HG02970 (cell line): ENCODE measurements at regions not wholly inside any gene's neighbourhood (a gene's known extent, or its start where the extent isn't known, plus 50 kb on each side); places are given as distances from the start of the nearest gene placed in this dataset.
"Not testable (repeated sequence)": the region's sequence is repeated elsewhere in the genome, so short reads cannot be mapped to it uniquely, and the experiment has no call there.

Experiments
- ATAC-seq: cut with Tn5 transposase; IDR thresholded peaks from one replicate; pipeline ENCODE4 v1.9.1; 2021; ENCODE audit warnings: mild to moderate bottlenecking, moderate library complexity, moderate number of reproducible peaks; ENCODE audit not compliant: unreplicated experiment, low FRiP score

DNA sequence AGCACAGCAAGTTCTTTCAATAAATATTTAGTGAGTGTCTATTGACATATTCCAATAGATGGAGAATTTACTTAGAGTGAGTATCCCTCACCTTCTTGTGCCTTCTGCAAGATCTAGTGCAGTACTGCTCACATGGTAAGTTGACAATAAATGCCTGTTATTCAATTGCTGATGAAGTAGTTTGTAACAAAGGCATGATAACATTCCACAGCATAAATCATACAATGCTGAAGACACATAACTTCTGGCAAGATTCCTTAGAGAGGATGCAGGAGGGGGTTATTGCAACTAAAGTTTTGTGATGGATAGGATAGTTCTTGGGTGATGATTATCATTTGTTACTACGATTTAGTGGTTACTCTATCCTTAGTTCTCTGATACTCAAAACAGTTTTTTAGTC is 112.2 kb upstream of the RBMS3 start:
- ATAC-seq: no peak

DNA sequence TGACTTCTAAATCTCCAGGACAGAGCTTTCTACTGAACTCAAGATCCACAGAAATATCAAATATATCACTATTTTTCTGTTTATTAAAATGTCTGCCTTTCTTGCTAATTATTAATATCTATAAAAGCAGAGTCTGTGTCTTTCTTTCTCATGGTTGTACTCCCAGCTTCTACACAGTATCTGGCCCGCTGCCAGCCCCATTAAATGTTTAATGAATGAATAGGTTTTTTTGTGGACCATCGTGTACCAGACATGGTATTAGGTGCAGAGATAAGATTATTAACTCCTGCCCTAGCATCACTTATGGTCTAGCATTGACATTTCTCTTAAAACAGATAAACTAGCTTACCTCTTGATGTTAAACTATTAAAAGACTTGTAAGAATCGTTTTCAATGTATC is 111.4 kb upstream of the RBMS3 start:
- no peak for ATAC-seq

- no peak for ATAC-seq
These were observed 109.6 kb upstream of the RBMS3 start for GRCh38 chr3:29171043-29171990.

GRCh38 chr3:29176501-29176900 is 104.4 kb upstream of the RBMS3 start:
- ATAC-seq: no peak

DNA sequence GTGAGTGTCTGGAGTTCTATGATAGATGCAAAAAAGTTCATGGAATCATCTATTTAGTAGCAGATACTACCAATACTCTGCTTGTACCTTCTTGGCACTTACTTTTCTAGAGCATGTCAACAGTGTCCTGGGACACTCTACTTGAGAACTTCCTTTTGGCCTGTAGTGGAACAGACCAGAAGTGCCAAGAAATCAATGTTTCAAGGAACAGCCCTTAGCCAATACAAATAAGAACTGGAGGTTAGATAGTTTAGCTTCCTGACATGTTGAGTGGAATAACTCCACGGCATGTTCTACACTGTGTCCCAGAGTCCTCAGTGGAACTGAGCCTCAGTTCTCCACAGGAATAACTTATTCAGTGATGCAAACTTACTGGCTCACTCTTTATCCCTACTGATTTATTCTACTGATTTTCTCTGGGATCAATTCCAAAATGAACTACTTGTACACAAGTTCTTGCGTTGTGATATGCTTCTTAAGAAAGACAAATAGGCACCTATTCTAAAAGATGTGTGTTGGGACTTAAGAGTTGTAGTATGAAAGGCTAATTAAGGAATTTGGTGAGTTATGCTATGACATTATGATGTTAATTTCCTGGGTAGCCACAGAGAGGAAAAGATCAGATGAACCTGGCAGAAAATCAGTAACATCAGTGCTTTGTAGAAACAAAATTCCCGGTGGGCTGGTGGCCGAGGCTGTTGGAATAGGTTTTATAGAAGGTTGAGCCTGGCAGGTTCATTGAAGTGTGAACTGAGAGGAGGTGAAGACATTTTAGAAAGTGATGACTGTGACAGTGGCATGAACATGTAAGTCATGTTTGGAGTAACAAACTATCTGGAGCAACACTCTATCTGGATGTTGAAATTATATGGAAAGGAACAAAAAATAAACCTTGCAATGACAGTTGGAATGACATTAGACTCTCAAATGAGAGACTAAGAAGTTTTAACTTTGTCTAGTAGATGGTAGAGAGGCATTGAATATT is 101.8 kb upstream of the RBMS3 start:
- no peak for ATAC-seq

DNA sequence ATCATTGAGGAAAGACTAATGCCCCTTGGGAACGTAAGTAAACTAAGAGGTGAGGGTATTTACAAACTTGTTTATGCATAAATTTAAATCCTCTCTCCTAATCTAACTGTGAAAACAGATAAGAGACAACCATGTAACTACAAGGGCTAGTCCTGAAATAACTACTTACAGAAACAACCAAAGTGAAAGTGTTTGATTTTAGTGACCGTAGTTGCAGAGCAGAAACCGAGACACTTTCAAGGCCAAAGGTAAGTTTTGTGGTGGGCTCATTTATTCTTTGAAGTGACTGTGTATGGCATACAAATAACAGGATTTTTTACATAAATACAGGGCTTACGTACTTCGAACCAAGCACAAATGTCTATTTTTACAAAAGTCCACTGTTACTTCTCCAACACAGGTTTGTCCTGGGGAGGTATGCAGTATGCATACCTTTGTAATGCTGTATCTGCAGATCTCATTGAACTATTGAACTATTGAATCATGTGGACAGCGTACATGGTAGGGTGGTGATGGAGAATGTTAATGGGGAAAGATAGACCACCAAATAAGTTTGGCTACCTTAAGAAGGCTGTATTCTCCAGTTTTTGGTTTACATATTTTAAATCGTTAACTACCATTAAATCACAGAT is 99.6 kb upstream of the RBMS3 start:
- ATAC-seq: no peak

GRCh38 chr3:29181872-29182271 is 99.0 kb upstream of the RBMS3 start:
- ATAC-seq: no peak

DNA sequence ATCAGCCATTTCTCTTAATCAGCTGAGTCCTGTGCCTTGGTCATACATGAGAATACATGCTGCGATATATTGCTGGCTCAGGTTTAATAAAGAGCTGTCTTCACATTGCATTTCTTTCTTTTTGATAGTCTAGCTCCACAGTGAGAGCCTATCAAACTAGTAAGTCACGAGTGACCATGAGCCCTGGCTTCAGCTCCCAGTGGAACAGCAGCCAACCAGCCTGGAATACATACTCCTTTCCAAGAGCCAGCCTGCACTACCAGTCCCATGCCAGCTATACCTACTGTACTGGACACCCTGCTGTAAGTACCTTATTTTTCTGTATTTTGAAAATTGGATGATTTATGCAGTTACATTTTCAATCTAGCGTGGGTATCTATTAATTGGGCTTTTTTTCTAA is 98.0 kb upstream of the RBMS3 start:
- not testable (repeated sequence) for ATAC-seq

DNA sequence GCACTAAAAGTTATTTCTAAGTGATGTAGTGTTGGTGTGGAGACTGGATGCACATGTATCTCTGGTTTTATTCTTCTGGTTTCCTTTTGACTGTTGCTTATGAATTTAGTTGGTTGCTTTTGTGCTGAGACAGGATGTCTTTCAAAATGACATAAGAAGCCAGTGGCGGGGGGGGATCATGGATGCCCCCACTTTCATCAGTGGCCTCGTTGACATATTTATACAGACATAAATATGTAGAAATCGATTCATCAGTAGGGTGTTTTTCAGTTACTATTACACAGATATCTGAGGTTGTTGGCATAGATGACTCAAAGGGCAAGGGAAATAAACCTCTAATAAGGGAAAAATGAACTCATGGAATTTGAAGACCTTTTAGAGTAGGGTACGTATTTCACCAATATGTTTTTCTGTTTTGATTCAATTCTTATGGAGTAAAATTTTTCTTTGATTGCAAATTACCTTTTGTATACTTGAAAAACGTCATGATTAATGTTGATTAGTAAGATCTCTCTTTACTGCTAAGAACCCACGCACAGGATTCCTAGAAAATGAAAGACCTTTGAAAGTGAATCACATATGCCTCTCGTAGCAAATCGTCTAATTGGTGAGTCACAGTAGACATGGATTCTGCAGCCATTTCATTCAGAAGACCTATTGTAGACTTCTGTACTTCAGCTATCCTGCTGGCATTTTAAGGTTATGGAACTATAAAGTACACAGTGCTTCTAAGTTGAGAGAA is 97.4 kb upstream of the RBMS3 start:
- no peak for ATAC-seq

- no peak for ATAC-seq
These were observed 95.2 kb upstream of the RBMS3 start for GRCh38 chr3:29185706-29186105.

GRCh38 chr3:29186131-29186599 is 94.7 kb upstream of the RBMS3 start:
- no peak for ATAC-seq

DNA sequence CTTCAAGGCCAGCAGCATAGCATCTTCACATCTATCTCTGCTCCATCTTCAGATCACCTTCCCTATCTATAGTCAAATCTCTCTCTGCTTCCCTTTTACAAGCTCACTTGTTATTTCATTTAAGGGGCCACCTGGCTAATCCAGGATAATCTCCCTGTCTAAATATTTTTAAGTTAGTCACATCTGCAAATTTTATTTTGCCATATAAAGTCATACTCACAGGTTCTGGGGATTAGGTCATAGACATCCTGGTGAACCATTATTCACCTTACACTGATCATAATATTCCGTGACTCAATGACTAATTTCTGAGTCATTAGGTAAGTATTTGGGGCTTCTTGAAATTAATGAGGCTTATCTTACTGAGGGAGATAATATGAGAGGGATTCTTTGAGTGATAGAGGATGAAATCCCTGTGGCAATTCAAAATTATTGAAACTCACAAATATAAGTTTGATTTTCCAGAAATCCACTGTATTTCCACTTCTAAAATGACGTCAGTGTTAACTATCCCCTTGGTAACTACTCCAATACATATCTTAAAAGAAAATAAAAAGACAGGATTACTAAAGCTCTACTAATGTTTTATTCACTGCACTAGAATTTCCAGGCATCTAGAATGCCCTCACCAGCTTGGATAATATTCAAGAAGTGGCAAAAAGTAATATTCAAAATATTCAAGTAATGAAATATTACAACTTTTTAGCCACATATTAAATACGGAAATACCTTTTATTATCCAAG is 93.7 kb upstream of the RBMS3 start:
- no peak for ATAC-seq

- no peak for ATAC-seq
These were observed 91.5 kb upstream of the RBMS3 start for GRCh38 chr3:29189328-29189727.

GRCh38 chr3:29194139-29194538 is 86.7 kb upstream of the RBMS3 start:
- no peak for ATAC-seq

DNA sequence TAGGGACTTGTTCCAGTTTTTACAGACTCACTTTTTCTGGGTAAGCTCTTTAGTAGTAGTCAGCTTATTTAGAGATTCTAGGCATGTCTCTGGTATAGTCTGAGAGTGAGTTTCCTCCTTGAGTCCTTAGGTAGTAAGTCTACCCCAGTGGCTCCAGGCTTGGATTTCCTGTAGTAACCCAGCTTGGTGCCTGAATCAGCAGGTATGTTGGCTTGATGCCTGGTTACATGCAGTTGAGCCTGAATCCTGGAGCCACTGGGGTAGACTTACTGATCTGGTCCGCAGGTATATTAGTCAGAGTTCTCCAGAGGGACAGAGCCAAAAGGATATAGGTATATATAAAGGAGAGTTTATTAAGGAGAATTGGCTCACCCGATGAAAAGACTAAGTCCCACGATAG is 85.8 kb upstream of the RBMS3 start:
- no peak for ATAC-seq

GRCh38 chr3:29201604-29202003 is 79.3 kb upstream of the RBMS3 start:
- ATAC-seq: no peak

GRCh38 chr3:29202378-29202777 is 78.5 kb upstream of the RBMS3 start:
- no peak for ATAC-seq

DNA sequence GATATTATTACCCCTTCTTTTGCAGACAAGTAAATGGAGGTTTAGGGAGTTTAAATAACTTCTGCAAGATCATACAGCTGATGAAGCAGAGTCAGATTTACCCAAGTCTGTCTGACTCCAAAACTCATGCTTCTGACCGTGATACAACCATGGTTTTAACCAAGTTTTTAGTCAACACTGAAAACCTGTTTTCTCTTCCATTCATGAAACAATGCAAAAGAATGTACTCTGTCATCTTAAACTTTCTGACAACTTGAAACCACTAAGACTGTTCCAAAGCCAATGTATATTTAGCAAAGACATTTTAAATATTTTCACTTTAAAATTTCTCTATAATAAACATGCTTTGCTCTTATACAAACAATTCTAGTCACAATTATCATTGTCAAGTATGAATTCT is 77.0 kb upstream of the RBMS3 start:
- ATAC-seq: no peak

DNA sequence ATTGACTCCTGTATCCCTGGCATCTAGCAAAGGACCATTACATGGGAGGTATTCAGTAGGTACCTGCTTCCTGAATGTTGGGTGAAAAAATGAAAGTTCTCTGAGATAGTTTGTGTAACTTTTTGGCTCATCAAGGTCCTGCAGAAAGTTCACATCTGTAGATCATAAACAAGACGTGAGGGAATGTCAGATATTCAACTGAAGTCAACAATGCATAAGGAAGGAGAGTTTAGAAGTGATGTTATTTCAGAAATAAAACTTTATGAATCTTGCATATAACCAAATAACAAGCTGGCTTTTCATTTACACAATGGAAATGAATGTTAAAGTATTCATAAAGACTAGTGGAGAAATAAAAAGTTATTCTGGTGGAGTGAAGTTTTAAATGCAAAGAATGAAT is 73.4 kb upstream of the RBMS3 start:
- ATAC-seq: no peak
